GM21390 (cell line): ENCODE measurements at regions not wholly inside any gene's neighbourhood (a gene's known extent, or its start where the extent isn't known, plus 50 kb on each side); places are given as distances from the start of the nearest gene placed in this dataset.

Experiments
- ATAC-seq: cut with Tn5 transposase; IDR thresholded peaks from one replicate; pipeline ENCODE4 v1.9.1; 2021; ENCODE audit not compliant: unreplicated experiment

DNA sequence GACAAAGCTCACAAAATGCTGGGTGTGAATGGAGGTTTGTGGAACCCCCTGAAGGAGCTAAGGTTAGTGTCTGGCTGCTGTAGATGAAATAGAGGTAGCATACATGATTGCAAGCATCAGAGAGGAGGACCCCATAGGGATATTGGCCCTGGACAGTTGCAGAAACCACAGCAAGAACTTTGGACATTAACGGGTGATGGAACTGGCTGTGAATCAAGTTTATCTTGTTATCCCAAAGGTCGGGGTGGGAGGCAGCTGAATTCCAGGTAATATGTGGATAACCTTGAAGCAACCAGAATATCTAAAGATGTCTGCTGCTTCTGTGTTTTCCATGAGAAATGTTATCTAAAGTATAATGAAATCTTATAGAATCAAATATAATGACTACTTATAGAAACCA, 447.7 kb downstream of the ZSWIM6 start:
- ATAC-seq: no peak

DNA sequence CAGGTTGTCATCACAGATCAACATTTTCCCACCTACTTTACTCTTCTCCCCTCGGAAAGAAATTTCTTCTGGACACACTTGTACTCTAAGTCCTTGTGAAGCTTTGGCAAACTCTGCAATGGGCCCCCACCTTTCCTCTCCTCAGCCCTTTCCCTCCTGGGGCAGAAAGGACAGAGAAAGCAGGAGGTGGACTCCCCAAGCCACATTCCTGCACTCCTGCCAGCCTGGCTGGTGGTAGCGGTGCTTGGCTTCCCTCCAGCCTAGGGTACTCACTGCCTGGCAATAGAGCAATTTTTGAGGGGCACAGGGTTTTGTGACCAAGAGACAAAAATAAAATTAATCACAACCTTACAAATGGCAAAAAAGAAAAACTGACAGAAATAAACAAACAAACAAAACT, 451.4 kb downstream of the ZSWIM6 start:
- ATAC-seq: no peak

DNA sequence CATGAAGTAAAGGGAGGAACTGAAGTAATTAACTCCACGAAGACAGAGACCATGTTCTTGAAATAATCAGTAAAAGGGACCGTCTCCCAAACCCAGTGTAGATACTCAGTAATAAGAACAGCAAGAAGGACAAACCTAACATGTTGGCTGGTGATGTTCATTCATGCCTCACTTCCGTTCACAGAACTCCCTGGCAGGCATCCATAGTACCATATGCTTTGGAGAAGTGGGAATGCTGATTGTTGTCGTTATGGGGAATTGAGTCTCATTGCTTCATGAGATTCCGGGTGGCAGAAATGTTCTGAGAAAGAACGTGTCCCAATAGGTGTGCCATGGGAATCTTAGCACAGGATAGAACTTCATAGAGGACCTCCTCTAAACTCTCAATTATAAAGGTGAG, 452.3 kb downstream of the ZSWIM6 start:
- no peak for ATAC-seq

DNA sequence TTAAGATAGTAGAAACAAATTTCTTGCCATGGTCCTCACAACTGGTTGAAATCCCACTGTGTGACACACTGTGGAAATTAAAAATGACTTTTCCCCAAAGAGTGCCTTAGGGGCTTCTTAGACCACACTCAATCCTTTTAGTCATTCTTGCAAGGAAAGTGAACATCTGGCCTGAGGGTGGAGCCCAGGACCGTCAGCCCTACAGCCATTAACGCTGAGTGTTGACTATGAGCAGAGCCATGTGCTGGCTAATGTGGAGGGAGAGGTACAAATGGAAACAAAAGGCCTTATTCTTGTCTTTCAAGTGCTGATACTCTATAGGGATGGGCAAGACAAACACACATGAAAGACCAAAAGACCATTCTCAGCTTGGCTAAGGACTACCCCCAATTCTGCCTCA, 456.5 kb downstream of the ZSWIM6 start:
- ATAC-seq: no peak

DNA sequence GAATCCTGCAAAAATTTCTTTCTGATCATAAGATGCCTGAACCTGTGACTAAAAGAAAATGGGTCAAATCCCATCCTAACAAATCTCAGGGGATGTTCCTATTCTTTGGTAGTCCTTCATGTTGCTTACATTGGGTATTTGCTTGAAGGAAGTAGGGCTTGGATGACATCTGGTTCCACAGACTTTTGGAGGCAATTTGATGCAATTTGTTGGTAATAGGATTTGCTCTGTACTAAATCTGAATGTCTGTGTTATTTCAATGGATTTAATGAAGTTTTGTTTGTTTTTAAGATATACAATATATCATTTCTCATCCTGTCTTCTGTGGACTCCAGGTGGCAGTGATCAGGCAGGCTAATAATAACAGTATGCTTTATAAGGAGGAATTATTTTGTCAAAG, 457.9 kb downstream of the ZSWIM6 start:
- no peak for ATAC-seq

DNA sequence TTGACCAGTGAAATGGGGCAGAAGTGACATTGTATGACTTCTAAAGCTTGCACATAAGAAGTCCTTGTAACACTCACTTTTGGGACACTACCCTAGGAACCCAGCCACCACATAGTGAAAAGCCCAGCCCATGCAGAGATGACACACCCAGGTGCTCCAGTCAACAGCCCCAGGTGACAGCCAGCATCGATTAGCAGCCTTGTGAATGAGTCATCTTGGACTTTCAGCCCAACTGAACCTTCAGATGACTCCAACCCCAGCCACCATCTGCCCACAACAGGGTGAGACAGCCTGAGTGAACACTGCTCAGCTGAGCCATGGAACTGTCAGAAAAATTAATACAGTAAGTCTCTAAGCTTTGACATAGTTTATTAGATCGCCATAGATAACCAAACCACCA, 458.6 kb downstream of the ZSWIM6 start:
- ATAC-seq: peak; percentile 87

DNA sequence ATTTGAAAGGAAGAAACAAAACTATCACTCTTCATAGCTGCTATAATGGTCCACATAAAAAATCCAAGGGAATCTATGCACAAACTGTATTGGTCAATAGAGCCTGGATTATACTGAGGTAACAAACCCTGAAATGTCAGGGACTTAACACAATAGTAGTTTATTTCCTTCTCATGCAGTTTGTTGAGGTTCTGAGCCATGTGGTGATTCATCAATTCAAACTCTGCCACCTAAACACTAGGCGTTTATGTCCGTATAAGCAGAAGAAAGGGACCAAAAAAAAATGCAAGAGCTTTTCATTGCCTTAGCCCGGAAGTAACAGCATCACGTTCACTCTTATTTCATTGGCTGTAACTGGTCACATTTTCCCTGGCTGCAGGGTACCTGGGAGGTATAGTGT, 464.7 kb downstream of the ZSWIM6 start:
- no peak for ATAC-seq

DNA sequence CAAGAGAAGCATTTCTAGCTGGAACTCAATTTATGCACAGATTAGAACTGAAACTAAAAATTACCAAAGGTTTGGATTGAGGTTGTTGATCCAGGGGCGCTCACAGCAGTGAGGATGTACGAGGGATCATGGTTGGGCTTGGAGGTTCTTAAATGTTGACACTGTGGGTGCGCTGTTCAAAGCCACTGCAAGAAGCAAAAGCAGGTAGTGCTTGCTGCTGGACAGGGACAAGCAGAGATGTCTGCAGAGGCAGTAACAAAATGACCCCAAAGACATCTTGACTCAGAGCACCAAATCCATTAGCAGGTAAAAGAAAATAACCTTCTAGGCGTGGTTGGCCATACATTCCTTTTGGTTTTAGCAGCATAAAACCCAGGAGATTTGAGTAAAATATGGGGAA, 468.4 kb downstream of the ZSWIM6 start:
- ATAC-seq: no peak

DNA sequence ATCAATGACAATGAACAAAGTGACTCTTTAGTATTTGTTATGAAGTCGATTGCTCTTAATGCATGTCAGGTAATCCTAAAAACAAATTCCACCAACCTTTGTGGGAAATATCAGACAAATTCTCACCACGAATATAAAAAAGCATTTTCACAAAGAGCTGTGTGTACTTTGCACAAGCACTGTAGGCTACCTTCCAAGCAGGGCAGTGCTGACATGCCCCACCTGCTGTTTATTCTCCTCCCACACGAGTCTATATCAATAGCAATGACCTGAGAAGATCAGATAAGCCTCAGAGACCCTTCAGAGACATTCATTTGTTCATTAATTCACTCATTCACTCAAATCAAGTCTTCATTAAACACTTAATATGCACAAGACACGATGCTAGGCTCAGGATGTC, 469.1 kb downstream of the ZSWIM6 start:
- ATAC-seq: no peak

DNA sequence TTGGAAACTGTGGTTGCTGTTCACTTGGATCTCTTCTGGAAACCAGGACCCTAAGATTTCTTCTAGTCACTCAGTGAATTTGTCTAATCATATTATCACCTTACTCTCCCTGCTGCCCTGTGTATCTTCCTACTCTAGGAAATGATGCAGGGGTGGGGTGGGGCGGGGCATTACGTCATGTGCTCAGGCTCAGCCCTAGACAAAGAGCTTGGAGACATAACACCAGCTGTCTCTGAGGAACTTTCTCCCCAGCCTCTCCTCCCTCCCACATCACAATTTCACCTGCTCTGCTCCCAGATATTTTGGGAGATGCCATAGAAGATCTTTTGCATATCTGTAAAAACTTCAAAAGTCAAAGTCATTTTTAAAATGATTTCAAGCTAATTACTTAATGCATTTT, 470.4 kb downstream of the ZSWIM6 start:
- no peak for ATAC-seq

DNA sequence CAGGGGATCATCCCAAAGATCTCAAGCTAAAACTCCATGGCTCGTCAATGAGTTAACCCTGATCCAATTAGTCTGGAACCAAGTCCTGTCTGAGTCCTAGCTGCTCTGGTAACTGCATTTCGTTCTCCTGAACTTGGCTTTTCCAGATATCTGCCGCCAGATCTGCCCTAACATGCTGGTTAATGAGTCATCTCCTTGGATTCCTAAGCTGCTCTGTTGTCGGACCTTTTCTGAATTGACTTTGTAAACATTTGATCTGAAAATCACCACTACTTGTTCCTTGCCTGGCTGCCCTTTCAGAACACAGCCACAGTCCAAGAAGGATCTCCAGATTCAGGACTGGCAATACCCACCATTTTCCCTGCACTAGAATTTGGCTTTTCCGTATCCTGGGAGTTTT, 473.0 kb downstream of the ZSWIM6 start:
- no peak for ATAC-seq

DNA sequence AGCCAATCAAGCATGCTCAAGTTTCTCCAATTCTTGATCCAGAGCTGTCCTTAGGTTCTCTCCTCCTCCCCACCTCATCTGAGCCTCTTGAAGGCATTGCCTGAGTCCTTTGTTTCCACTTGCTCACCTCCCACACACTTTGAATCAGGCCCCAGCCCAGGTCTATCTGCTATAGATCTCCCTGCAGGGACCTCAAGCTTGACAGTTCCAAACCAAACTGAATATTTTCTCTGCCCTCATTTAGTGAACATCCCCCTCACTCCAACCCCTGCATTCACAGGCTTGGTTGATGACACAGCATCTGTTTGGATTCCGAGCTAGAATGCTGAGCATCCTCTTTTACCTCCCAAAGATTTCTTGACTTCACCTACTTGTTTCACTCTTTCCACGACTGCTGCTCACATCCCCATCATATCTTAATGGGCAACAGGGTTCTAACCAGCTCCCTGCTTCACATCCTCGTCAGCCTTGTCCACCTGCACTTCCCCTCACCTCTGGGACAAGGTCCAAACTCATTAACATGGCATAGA, 474.5 kb downstream of the ZSWIM6 start:
- ATAC-seq: no peak

DNA sequence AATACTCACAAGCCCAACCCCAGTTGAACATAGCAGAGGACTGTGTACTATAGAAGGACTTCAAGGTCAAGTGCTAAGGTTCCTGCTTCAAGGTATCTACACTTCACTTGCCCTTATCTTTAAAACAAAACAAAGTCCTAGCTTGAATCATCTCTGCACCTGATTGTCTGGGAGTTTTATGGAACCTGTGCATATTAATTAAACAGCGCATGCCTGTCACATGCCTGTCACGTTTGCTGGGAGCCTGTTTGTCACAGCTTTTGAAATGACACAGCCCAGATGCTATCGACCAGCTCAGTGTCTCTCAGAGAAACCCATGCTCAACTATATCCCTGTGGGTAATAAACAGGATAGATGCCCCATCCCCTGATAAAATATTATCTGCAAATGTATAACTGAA, 476.0 kb downstream of the ZSWIM6 start:
- ATAC-seq: no peak

DNA sequence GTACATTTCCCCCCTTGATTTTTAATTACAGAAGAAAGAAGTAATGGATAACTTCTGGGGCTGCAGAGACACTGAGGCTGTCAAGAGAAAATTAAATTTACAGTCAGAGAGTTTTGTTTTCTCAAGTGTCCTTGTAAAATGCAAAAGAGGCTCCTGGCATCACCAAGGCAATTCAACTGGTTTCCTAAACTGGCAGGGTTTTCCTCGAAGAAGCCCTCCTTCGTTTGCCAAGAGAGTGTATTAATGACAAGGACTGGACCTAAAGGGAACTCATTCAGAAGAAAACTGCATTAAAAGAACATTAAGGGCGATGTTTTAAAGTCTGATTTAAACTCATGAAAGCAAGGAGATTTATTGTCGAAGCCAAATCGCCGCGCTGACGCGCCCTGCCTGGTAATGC, 476.9 kb downstream of the ZSWIM6 start:
- no peak for ATAC-seq

DNA sequence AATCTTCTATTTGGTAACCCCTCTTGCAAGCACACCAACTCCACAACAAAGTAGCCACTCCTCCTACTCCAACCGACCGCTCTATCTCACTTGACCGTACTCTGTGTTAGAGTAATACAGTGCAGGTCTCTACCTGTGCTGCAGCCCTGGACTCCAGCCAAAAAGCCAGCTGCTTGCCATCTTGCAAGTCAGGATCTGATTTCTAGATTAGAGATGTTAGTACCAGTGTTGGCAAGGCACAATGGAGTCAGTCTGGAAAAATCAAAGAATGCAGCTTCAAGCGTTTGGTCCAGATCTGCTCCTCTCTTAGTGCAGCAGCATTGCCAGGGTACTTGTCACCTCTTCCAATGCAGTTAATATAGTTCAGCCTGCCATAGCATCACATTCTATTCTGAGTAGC, 477.6 kb downstream of the ZSWIM6 start:
- ATAC-seq: no peak

DNA sequence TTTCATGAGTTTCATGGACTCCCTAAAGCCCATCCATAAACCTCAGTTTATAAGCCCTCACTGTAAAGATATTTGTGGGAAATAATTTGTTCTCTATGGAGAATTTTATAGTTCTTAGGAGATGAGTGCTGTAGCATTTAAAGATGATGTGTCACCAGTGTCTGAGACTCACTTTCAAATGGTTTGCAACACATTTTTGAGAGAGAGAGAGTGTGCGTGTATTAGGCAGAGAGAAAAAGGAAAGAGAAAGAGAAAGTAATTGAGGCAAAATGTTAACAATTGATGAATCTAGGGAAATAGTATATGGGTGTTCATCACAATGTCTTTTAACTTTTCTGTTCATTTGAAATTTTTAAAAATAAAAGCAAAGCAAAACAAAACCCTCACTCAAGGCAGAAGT, 479.0 kb downstream of the ZSWIM6 start:
- peak; percentile 60 for ATAC-seq

DNA sequence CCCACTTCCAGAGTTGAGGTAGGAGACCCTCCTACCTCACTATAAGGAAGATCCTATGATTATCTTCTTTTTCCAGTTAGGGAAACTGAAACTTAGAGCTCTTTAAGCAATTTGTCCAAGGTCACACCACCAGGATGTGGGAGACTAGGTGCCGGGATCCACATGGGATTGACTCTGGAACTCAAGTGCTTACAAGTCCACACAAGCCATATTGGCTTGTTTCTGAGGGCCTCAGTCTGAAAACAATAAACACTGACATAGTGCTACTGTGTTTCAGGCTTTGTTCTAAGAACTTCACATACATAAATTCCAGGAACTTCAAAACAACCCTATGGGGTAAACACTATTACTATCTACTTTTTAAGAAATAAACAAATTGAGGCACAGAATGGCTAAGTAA, 481.3 kb downstream of the ZSWIM6 start:
- no peak for ATAC-seq

DNA sequence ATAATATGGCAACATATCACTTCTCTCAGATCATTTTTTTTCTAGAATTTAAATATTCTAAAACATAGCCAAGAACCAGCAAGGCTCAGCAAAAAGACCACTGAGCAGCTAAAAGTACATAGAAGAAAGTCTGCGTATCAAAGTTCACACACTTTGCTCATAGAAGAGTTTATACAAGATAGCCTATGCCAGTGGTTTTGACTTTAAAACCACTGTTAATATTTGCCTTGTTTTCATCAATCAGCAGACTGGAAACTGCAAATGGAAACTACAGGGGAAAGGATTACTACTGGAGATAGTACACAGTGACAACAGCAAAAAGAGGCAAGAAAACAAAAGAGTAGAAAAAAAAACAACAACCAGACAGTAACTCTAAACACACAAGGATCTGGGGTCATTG, 483.3 kb downstream of the ZSWIM6 start:
- ATAC-seq: no peak

DNA sequence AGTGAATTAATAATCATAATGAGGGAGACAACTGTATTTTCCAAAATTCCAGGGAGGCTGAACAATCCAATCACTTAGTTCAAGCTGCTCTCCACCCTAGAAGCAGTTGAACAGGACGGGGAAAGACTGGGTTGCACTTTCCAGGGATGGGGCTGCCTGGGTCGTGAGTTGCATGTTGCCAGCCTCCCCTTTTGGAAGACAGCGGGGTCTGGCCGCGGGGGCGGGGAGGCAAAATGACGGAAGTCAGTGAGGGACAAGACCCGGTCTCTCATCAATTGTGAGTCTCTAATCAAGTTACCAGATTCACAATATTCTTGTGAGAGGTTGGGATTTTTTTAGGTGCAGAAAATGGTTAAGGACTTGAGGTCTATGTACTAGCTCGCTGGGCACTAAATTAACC, 484.1 kb downstream of the ZSWIM6 start:
- no peak for ATAC-seq

DNA sequence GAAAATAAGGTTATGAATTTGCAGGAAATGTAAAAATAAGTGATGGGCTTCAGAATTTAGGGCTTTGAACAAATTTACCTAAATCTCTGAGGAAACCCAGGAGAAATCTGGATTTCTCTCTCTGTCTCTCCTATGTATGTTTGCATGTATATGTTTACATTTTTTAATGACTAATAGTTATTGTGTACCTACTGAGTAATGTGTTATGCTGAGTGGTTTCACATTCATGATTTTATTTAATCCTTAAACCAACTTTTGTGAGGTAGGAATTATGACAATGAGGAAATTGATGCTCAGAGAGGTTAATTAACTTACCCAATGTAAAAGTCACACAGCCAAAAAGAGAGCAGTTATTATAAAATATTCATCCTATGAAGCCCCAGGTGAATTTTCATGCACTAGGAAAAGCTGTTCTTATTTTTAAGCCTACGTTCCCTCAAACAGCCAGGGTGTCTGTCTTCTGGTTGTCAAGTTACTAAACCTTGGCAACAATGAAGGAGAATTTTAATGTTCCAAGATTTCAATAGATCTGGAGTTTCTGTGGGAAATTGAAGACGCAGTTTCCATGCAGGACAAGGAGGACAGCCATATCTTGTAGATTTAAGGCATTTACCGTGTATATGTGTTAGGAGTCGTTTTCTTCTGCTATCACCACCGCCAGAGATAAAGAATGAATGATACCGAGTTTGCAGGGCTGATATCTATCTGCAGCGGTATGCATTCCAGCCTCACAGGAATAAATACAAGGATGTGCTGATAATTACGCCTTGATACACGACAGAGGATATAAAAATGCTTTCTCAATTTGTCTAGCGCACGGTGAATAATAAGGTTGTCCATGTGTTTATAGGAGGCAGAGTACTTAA, 484.8 kb downstream of the ZSWIM6 start:
- ATAC-seq: no peak

DNA sequence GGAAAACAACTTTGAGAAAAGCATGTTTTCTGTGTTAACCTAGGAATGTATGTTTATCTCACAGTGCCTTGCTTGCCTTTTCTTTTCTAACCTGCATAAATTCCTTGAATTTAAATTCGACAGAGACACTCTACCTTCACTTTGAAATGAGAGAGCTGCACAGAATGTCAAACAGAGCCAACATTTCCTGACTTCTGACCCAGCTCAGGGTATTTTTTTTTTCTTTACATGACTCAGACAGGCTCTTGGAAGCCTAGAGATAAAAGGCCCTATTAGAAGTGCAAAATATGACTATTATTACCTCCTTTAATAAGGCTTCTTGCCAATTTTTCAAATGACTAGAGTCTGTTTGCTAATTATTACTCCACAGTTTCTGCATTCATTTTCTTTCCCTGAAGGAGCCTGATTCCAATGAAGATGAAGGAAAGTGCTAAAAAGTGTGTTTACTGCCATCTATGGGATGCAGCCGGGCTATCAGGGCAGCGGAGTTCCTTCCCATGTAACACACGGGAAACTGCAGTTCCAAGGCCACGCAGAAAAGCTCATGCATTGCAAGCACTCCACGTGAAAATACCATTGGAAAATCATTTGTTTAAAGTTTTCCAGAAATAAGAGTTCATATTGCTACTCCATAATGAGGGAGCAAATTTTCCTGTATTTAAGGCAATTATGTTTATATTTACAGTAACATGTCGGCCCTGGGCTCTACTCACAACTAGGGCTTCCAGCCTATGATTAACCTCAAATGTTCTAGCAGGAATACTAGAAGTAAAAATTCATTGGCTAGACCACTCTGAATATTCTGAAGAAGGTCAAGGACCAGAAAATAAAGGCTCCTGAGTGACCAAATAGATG, 485.6 kb downstream of the ZSWIM6 start:
- no peak for ATAC-seq

DNA sequence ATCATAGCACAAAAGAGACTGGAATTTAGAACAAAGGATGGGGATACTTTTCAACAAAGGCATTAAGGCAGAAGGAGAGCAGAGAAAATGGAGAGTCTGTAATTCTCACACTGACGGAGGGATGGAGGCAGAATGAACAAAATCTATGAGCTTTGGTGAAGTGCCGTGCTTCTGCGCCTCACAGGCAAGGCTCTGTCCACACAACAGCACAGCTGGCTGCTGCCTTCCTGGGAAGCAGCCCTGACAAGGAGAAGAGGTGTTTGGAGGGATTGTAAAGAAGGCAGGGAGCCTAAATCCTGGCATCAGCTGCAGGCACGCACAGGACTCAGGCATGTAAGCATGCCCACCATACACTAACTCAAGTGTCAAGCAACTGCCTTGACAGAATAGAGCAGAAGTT, 485.2 kb upstream of the KIF2A start:
- ATAC-seq: no peak
